GM23248 (cell line): ENCODE measurements at regions not wholly inside any gene's neighbourhood (a gene's known extent, or its start where the extent isn't known, plus 50 kb on each side); places are given as distances from the start of the nearest gene placed in this dataset.

ENCODE experiments used
- EZH2 ChIP-seq: fragments of 200-600 bp; sonication (generic); IDR thresholded peaks from 2 replicates; pipeline ENCODE4 v1.6.1; 2018; ENCODE audit warnings: antibody characterized with exemption, mild to moderate bottlenecking; ENCODE audit not compliant: insufficient read depth, poor library complexity, severe bottlenecking
- EZH2phosphoT487 ChIP-seq: fragments of 200-600 bp; sonication (generic); IDR thresholded peaks from 2 replicates; pipeline ENCODE4 v1.6.1; 2018; ENCODE audit warnings: antibody characterized with exemption, moderate library complexity, mild to moderate bottlenecking, low read depth; ENCODE audit not compliant: insufficient read depth

GRCh38 chr10:128950159-128950915 is 516.7 kb upstream of the MGMT start:
- TF ChIP-seq EZH2, result no peak
- TF ChIP-seq EZH2phosphoT487, result no peak
